CD4-positive, alpha-beta T cell treated with Interleukin-17A for 4 hours (primary cell): ENCODE measurements at regions not wholly inside any gene's neighbourhood (a gene's known extent, or its start where the extent isn't known, plus 50 kb on each side); places are given as distances from the start of the nearest gene placed in this dataset.

ENCODE experiments used
- DNase-seq: peaks from one replicate; pipeline ENCODE4 v3.0.0-alpha.2; 2020; ENCODE audit warnings: mixed read lengths

DNA sequence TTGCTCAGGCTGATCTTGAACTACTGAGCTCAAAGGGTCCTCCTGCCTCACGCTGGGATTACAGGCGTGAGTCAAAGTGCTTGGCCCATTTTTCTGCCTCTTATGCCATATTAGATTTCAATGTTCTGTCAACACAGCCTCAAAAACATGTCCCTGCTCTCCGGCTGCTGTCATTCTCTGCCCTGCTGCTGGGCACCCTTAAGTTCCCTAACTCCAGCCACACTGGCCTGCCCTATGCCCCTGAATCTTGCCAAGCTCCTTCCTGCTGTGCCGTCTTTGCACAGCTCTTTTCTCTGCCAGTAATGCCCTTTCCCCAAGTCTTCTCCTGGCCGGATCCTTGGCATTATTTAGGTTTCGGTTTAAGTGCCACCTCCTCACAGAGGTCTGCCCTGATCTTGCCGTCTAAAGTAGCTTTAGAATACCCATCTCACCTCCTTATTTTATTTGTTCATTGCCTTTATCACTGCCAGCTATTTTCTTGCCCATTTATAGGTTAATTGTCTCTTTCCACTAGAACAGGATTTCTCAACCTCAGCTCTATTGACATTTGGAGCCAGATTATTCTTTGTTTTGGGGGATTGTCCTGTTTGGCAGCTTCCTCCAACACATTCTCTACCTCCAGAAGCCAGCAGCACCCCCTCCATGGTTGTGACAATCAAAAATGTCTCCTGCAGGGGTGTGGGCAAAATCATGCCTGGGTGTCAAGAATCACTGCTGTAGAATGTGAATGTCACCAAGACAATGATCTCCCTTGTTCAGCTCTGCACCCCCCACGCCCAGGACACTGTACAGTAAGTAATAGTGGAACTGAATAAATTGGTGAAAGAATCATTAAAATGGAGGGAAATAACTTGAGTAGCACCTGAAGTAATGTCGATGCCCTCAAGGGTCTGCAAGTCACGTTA, 168.2 kb downstream of the CYLD start:
- no peak for DNase-seq

DNA sequence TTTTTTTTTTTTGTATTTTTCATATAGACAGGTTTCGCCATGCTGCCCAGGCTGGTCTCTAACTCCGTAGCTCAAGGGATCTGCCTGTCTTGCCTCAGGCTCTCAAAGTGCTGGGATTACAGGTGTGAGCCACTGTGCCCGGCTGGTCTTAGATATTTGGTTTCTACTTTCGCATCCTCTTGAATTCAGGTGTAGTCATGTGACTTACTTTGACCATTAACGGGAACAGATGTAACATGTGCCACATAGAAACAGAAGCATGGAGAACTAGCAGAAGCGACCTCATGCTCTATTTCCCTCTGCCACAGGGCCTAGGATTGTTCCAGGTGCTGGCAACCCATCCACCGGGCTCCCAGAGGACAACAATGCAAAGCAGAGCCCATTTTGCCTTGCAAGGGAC, 166.6 kb downstream of the CYLD start:
- DNase-seq, result no peak

DNA sequence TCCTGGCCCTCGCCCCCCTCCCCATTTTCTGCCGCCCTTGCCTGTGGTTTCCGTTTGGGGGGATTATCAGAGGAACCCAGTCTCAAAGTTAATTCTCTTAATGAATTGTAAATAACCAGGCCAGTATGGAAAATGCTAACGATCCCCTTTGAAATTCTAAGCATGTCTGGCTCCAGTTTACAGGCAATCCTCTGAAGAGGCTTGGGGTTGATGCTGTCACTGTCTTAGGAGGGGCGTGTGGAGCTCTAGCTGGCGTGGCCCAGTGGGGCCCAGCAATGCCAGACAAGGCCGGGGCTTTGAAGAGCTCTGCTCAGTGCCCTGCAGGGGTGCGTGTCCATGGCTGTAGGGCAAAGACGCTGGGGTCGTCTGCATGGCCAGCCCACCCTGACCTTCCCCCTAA, 164.6 kb downstream of the CYLD start:
- no peak for DNase-seq

DNA sequence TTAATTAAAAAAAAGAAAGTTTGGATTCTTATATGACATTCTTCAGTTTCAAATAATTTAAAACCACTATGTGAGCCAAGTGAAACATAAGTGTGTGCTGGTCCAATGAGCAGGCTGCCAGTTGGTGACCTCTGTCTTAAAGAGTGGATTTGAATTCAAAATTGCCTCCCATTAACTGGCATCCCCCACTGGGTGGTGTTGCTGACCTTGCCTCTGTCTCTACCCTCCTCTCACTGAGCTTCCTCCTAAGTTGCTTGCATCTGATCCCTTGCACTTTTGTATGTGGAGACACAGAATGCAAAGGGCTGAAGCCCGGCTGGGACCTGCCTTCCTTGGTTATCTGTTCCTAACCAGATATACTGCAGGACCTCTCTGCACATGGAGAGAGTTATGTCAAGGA, 160.6 kb downstream of the CYLD start:
- DNase-seq, result no peak

DNA sequence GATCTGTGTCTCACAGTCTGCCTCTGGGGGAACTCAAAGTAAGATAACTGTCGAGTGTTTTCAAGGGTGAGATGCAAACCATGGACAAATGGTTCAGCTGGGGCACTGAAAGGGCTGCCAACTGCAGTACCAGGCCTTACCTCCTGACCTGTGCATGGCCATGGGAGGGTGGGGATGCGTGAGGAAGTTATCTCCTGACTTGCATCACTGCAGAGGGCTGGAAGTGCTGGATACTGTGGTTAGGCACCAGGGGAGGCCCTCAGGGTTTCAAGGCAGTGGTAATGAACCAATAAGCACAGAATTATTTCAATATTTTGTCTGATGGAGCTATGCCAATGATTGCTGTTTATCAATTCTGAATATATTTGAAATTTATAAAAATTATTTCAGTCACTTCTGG, 159.2 kb downstream of the CYLD start:
- DNase-seq, result no peak

DNA sequence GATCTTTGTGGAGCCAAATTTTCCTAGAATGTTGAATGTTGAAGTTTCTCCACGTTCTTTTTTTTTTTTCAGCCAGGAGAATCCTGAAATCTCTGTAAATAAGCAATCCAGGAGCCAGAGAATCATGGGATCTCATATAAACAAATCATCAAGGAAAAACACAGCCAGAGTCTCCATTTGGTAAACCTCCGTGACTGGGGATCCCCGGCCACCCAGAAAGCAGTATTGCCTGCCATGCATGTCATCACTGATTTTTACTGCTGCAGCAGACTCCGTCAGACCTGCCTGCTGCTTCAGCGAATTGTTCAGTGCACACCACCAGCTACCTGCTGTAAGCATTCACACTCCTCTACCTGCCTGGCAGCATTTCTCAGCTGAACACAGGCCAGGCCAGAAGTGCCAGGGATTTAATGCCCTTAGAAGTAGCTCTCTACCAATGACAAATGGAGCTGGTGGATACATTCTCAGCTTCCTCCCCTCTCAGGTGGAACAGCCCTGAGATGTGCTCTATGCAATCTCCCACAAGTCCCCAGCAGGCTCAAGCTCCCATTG, 158.6 kb downstream of the CYLD start:
- no peak for DNase-seq

DNA sequence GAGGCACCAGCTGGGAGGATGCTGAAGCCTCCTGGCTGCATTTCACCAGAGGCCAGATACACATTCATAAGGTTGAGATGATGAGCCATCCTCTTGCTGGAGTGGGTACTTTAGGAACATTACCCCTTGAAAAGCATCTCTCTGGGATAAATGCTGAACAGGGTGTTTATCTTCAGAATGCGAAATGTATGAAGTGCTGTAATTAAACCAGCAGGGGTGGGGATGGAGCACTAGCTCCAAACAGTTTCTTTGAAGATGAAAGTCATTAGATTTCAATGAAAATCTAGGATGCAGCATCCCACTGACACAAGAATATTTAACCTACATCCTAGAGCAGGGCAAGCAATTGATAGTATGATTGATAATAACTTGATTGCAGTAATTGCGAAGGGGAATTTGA, 158.1 kb downstream of the CYLD start:
- DNase-seq, result no peak

DNA sequence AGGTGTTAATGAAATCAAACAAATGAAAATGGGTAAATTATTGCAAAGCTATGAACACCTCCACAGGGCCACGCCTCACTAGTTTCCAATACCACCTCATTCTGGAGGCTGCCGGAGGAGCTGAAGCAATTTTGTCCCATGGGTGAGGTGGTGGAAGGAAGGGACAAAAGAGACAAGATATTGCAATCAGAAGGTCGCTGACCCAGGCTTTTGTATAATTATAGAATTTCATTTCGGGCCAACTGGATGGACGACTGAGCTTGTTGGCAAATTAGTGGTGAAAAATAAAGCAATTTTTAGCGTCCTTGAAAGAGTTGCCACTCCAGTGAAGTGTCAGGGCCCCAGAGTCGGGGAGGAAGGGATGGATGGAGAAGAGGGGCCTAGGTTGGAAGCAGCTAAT, 147.9 kb downstream of the CYLD start:
- DNase-seq, result no peak

DNA sequence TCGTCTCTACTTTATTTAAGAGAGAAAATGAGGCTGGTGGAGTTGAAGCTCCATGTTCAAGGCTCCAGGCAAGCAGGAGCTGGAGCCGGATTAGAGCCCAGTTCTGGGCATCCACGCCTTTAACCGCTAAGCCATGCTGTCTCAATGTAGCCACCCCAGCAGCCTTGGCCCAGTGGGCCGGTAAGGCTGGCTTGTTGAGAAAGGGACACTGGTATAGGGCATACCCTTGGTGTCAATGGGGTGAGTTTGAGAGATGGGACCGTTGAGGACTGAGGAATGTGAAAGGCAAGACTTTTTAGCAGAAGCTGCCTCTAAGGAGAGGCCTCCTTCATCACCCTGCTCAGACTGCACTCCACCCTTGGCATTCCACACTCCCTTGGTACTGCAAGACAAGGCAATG, 147.4 kb downstream of the CYLD start:
- no peak for DNase-seq

DNA sequence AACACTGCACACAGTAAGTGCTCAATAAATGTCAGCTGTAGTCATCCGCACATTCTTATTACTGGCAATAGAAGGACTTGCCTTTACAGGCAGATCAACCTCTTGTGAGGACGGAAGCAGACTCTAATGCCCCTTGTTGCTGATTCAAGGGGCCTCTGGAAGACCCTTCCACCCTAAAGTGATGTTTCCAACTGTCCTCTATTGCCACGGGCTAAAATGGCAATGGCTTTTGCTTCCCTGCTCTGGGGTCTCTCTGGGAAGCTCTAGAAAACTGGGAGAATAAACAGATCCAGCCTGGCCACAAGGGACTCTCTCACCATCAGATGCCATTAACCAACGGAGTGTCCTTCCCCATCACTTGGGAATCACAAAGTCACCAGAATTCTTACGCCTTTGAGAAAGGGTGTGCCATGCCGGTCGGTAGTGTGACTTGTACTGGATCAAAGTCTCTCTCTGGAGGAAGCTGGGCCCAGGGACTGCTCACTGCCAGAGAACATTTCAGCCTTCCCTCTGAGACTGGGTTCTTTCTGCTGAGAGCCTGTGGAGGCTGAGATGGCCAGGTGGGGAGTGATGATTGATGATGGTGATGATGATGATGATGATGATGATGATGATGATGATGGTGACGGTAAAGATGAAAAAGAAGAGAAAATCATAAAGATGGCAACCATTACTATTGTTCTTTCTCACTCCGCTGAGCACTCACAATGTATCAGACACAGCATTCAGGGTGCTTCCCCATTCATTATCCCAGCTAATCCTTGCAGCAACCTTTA, 146.8 kb downstream of the CYLD start:
- DNase-seq, result no peak

DNA sequence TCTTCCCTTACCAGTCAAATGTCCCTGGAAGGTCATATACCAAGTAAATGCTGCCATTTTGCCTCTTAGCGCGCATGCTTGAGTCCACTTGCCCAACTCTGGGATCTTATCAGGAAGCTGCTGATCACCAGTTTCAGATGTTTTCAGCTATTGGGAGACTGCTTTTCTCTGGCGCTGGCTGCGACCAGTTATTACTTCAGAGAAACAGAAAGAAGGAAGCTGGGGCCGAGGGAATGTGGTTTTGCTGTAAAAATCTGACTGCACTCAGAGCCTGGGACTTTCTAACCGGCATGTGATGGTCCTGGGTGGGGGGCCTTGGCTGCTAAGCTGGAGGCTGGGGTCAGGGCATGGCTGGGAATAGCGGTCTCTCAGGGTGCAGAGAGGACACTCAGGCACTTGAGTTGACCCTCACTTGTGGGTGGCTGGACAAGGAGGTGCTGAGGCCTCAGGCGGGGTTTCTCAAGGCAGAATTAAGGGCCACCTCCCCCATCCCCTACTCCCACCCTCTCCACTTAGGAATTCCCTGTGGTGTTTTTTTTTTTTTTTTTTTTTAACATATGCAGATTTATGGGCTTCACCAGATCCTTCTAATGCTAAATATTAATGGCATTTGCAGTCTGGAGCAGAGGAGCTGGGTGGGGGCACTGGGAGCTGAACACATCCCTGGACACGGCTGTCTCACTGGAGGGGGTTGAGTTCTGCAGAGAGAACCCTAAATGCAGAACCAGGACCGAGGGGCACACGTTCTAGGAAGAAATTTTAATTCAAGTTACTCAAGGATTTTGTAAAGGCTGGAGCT, 145.8 kb downstream of the CYLD start:
- no peak for DNase-seq

DNA sequence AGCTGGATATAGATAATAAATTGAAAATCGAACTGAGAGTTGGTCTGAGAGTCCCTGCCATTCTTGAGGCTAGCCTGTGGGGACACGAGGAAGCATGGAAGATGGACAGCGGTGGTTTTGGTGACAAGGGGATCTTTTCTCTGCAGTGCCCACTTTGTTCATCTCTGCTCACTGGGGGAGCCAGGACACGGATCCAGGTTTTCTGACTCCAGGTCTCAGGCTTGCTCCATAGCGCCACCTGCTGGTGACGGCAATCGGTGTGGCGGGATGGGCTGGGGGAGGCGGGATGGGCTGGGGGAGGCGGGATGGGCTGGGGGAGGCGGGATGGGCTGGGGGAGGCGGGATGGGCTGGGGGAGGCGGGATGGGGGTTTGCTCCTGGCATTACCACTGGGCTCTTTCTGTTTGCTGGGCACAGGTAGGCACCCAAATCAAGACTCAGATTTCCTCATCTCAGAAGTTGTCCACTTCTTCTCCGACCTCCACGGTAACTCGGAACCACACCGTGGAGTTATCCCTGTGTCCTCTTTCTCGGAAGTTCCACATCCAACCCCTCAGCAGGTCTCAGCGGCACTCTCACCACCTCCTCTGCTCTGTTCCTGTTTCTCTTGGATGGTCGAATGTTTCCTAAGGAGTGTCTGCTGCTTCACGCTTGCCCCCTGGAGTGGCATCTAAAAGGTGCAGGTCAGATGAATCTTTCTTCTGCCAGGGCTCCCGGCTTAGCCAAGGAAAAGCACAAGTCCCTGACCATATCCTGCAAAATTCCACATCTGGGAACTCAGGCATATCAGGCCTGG, 142.4 kb downstream of the CYLD start:
- DNase-seq, result peak; percentile 42

DNA sequence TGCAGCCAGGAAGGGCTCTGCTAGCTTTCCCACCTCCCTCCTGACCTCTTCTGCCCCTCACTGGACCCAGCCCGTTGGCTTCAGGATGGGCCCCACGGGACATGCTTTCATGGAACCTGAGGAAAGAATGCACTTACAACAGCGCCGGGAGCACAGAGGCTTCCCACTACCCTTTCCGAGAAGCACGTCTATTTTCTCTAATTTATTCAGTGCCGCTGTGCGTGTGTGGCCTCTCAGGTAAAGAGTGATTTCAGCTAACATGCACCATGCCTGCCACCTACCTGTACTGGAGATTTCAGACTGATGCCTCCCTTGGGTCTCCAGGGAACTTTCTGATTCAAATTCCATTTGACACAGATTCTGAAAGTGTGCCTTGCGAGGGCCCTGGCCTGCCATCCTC, 140.1 kb downstream of the CYLD start:
- DNase-seq, result no peak

DNA sequence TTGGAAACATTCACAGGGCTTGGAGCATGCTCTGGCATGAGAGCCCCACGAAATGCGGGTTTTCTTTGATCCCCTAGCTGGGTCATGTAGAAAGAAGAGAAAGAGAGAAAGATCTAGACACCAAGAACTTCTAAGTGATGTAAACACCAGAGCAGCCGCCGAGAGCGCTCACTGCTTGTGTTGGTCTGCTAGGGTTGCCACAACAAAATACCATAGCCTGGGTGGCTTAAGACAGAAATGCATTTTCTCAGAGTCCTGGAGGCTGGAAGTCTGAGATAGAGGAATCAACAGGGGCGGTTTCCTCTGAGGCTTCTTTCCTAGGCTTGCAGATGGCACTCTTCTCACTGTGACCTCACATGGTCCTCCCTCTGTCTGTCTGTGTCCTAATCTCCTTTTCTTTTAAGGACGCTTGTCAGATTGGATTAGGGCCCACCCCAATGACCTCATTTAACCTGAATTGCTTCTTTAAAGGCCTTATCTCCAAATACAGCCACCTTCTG, 139.5 kb downstream of the CYLD start:
- DNase-seq, result no peak

DNA sequence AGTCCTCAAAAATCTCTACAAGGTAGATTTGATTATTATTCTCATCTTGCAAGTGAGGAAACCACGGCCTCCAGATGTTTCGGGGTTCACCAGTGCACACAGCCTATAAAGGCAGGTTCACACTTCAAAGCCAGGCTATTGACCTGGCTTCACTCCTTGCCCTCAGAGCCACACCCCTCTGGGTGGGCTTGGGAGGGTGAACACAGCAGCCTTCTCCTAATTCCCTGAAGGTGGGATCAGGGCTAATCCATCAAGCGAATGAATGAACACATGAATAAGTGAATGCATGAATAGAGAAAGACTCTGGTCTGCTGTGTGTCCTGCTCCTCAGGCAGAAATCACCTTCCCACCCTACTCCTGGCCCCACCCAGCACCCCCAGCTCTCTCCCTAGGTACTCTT, 139.0 kb downstream of the CYLD start:
- DNase-seq, result no peak

DNA sequence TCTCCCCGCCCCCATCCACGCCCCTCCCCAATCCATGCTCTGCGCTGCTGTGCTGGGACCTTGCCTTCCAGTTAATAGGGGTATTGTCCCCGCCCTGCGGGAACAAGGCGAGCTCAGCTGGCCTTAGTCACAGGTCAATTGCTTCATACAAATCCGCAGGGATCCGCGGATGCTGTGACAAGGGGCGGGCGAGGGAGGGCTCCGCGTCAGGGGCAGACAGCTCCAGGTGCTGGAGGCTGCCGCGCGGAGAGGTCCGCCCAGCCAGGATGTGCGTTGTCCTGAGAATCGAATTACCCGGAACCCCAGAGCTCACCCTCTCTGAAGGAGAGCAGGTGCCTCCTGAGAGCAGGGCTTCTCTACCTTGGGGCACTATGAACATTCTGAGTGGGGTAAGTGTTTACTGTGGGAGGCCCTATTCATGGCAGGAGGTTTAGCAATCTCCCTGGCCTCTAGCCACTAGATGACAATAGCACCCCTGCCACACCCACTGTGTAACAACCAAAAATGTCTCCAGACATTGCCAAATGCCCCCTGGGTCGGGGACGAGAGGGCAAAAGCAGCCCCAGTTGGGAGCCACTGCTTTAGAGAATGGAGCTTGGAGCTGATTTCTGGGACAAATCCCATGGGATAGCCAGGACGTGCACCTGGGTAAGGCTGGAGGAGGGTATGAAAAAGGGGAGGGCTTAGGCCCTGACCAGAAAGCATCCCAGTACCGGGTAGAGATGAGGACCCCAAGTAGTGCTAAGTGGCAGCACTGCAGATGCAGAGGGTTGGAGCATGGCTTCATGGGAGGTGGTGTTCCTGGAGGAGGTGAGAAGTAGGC, 138.2 kb downstream of the CYLD start:
- DNase-seq, result no peak

DNA sequence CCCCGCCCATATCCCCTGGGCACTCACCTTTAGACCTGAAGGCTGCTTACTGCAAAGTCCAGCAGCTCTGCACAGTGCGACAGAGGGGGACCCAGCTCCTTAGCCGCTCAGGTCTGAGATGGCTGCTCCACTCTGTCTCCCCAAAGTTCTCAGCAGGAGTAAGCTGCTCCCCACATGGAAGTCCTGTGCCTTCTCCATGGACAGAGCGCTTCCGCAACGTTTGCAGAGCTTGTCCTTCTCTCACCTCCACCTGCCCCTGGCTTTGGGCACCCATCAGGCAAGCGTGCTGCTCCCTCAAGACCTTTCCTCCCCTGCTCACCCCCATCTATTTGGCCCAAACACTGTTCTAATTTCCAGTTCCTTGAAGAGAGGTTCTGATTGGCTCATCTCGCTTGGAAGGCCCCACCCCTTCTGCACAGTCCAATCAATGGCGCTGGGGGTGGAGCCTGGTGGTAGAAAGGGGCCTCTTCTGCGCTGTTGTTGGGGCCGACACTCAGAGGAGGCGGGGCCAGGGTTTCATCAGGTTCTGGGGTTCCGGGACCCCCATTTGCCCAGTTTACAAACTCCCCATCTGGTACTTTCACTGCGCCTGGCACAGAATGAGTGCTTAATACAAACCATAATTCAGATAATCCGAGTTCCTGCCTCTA, 137.2 kb downstream of the CYLD start:
- DNase-seq, result no peak

DNA sequence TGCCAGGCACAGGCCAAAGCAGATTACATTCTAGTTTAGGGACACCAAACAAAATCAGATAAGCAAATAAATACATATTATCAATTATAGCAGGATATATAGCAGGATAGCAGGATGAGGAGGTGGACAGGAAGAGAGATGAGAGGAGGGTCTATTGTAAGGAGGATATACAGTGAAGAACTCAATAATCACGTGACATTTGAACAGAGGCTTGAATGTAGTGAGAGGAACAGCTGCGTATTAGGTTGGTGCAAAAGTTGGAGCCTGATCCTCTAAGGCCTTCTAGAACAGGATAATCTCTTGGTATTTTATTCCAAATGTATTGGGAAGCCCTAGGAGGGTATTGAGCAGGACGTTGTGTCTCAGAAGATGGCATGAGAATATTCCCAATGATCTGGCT, 136.7 kb downstream of the CYLD start:
- DNase-seq, result no peak

DNA sequence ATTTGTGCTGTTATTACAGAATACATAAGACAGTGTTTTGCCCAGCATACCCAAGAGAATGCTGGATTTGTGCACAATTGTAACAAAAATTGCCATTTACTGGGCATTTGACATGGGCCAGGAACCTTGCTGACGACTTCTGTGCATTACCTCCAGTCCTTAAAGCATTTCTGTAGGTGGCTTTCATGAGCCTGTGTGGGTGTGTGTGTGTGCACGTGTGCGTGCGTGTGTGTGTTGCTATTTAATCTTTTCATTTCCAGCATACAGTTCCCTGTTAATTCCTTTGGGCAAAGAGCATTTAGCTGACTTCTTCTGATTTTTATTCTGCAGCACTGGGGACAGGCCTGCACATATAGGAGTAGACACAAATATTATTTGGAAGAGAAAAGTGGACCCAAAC, 134.4 kb downstream of the CYLD start:
- no peak for DNase-seq

DNA sequence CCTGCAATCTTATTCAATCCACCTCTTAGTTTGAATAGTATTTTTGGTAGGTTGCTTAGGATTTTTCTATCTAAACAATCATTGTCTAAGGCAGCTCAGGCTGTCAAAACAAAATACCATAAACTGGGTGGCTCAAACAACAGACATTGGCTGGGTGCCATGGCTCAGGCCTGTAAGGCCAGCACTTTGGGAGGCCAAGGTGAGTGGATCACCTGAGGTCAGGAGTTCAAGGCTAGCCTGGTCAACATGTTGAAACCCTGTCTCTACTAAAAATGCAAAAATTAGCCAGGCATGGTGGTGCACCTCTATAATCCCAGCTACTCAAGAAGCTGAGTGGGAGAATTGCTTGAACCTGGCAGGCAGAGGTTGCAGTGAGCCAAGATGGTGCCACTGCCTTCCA, 126.7 kb downstream of the CYLD start:
- no peak for DNase-seq

DNA sequence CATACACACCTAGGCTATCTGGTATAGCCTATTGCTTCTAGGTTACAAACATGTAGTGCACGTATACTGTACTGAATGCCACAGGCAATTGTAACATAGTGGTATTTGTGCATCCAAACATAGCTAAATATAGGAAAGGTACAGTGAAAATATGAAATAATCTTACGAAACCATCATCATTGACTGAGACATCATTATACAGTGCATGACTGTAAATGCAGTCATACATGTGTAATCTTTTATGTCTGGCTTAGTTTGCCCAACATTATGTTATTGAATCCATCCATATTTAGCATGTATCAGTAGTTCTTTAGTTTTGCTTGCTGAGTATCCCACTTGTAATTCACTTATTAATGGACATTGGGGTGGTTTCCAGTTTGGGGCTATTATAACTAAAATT, 124.9 kb downstream of the CYLD start:
- DNase-seq, result no peak
